GM13977 (cell line): ENCODE measurements at regions not wholly inside any gene's neighbourhood (a gene's known extent, or its start where the extent isn't known, plus 50 kb on each side); places are given as distances from the start of the nearest gene placed in this dataset.

Experiments
- DNase-seq: peaks from one replicate; pipeline ENCODE4 v3.0.0; 2012; ENCODE audit warnings: low spot score
- in situ Hi-C: fragments of 300-500 bp; cut with MboI; formaldehyde crosslinking; loops from one replicate; pipeline ENCODE4 v1.12.0; 2022; ENCODE audit warnings: low sequenced_read_pairs, low pct_unique_long_range_greater_than_20kb, mixed read lengths, inconsistent platforms; ENCODE audit not compliant: unreplicated experiment
- TF ChIP-seq, protein P1 (sequence below): IDR thresholded peaks from 2 replicates; pipeline ENCODE4 v1.5.1; 2012; ENCODE audit warnings: mild to moderate bottlenecking, control low read depth; ENCODE audit not compliant: insufficient read depth; ENCODE audit errors: extremely low read depth, missing control alignments

DNA sequence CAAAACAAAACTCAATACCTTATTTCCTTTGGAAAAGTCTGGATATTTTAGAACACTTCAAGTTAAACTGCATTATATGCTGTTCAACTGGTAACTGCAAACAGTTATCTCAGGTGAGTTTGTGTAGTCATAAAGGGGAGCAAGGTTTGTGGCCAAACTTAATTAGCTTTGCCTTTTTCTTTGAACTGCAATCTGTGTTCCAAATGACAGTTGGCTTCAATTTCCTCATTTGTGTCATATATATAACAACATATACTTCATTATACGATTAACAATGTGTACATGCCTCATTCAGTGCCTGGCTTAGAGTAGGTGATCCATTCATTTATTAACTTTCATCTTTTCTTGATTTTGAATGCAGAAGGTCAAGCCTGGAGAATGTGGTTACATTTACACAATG lies 55.8 kb downstream of the KCNE4 start:
- TF ChIP-seq, protein P1, sequence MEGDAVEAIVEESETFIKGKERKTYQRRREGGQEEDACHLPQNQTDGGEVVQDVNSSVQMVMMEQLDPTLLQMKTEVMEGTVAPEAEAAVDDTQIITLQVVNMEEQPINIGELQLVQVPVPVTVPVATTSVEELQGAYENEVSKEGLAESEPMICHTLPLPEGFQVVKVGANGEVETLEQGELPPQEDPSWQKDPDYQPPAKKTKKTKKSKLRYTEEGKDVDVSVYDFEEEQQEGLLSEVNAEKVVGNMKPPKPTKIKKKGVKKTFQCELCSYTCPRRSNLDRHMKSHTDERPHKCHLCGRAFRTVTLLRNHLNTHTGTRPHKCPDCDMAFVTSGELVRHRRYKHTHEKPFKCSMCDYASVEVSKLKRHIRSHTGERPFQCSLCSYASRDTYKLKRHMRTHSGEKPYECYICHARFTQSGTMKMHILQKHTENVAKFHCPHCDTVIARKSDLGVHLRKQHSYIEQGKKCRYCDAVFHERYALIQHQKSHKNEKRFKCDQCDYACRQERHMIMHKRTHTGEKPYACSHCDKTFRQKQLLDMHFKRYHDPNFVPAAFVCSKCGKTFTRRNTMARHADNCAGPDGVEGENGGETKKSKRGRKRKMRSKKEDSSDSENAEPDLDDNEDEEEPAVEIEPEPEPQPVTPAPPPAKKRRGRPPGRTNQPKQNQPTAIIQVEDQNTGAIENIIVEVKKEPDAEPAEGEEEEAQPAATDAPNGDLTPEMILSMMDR, result no peak
- in situ Hi-C loops, result no loop called here
- DNase-seq, result no peak

DNA sequence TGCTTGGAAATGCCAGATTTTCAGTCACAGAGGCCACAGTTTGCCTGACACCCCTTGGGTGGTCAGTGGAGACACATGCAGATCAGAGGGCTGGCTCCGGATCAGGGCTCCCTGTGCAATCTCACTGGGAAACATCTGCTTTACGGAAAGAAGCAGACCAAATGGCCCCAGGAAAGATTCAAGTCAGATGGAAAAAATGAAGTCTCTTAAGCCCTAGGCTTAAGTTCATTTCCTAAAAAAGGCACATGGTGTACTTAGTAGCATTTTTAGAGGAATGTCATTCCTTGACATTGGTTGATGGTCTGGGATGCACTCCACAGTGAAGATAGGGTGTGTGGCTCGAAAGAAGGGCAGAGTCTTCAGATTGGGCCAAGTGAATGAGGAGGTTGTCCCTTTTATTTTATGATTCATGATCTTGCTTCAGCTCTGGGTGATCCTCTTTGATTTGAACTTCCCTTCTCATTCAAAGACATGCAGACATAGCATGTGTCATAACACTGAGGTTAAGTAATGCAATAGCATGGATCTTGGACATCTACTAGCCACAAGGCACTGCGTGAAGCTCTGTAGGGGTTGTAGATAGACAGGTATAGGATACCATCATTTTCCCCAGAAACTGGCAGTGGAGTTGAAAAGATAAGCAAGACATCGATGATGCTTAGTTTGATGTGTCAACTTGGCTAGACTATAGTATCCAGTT lies 56.5 kb downstream of the KCNE4 start:
- in situ Hi-C loops, result no loop called here
- DNase-seq, result no peak
- TF ChIP-seq, protein P1, result no peak

DNA sequence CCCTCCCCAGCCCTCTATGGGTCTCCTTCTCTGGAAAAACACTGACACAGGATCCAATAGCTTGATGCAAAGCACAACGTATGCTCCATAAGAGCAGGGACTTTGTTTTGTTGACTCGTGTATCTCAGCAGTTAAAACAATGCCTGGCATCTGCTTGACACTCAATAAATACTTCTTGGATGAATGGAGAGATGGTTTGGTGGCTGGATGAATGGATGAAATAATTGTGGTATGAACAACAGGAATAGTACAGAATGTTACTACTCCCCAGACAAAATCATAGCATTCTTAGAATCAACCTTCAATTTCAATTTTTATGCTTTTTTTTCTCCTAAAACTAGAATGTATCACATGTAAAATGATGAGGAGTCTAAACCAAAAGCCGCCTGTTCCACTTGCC lies 57.4 kb downstream of the KCNE4 start:
- DNase-seq, result no peak
- TF ChIP-seq, protein P1, result no peak
- in situ Hi-C loops, result no loop called here

DNA sequence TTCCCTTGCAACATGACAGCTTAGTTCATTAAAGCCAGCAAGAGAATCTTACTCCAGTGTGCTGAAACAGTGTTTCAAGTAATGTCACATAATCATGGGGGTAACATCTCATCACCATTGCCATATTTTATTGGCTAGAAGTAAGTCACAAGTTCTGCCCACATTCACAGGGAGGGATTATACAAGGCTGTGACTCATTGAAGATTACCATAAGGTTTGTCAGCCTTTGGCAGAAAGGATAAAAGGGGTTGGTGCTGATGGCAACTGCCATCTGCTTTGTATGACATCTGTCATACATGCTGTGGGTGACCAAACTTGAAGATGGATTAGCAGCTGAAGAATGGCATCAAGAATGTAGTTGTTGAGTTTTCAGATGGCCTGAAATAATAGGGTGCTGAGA lies 61.2 kb downstream of the KCNE4 start:
- TF ChIP-seq, protein P1, result no peak
- no peak for DNase-seq
- in situ Hi-C loops, result no loop called here

DNA sequence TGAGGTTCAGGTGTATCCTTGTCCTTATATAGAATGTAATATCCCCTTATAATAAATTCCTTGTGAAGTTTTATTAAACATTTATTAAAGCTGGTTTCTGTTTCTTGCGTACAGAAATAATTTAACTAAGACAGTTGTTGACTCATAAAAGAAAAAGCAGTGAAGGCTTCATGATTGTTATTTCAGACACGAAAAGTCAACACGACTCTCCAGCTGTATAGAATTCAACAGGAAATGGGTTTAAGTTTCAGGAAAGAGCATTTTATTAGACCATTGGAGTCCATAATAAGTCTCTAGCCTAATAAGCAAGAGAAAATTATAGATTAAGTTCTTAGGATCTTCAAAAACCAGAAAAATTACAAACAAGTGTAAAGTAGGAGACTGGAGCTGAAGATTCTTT lies 62.2 kb downstream of the KCNE4 start:
- in situ Hi-C loops, result no loop called here
- no peak for DNase-seq

DNA sequence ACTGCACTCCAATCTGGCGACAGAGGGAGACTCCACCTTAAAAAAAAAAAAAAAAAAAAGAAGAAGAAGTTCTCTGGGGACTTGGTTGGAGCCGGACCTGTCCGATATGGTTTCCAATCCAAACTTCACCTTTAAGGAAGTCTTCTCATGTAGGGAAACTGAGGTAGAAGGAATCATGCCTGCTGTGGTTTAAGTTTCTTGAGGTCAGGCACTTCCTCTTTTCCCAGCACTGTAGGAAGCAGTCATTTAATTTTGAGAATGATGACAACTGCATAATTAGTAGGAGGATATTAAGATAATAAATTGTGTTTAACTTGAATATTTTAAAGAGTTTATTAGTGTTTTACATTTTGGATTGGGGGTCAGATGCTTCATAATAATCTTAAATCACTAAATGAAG lies 62.9 kb downstream of the KCNE4 start:
- in situ Hi-C loops, result no loop called here
- TF ChIP-seq, protein P1, result no peak
- no peak for DNase-seq

More for the DNA sequence above, 62.2 kb downstream of the KCNE4 start:
- TF ChIP-seq, protein P1, result no peak
